ENCODE measurements at regions not wholly inside any gene's neighbourhood (a gene's known extent, or its start where the extent isn't known, plus 50 kb on each side); places are given as distances from the start of the nearest gene placed in this dataset.

GRCh38 chr1:72734415-72734814 is 452.1 kb upstream of the NEGR1 start:
- TF ChIP-seq CTCF (IDR thresholded peaks at IDR 0.05) = no peak
- TF ChIP-seq POLR2A (IDR thresholded peaks at IDR 0.05) = no peak

Data from uterus (tissue), 2 donors.